HL-60 (cell line): ENCODE measurements at regions not wholly inside any gene's neighbourhood (a gene's known extent, or its start where the extent isn't known, plus 50 kb on each side); places are given as distances from the start of the nearest gene placed in this dataset.

Source experiments
- GABPA ChIP-seq: IDR thresholded peaks from 2 replicates; pipeline ENCODE4 v1.6.1; 2012; ENCODE audit warnings: low read depth
- POLR2AphosphoS5 ChIP-seq: IDR thresholded peaks from 2 replicates; pipeline ENCODE4 v1.6.1; 2012; ENCODE audit warnings: low read depth
- SPI1 ChIP-seq: IDR thresholded peaks from 2 replicates; pipeline ENCODE4 v1.6.1; 2012; ENCODE audit warnings: low read depth, mild to moderate bottlenecking, borderline replicate concordance
- TF ChIP-seq, protein P1 (sequence below): IDR thresholded peaks from one replicate; pipeline ENCODE4 v1.5.1; 2011; ENCODE audit warnings: low read length, control low read depth, inconsistent platforms; ENCODE audit not compliant: insufficient read depth
- TF ChIP-seq, protein P2 (sequence below): IDR thresholded peaks from 2 replicates; pipeline ENCODE4 v1.6.1; 2012; ENCODE audit warnings: low read depth; ENCODE audit not compliant: insufficient replicate concordance

DNA sequence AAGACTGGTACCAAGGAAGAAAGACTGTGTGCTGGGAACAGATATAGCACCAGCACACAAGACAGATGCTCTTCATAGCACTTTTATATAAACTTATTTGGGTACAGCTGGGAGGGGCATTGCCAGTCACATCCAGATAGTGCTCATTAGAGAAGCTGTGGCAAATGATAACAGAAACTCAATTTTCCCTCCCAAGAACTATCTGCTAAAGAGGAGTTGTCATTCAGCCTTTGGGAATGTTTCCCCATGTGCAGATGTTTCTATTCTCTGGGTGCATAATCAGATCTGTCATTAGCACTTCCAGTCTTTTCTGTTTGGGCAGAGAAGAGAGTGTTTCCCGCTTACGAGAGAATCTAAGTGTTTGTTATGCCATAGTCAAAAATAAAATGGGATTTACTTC is 714.9 kb upstream of the MDGA2 start:
- TF ChIP-seq, protein P1, sequence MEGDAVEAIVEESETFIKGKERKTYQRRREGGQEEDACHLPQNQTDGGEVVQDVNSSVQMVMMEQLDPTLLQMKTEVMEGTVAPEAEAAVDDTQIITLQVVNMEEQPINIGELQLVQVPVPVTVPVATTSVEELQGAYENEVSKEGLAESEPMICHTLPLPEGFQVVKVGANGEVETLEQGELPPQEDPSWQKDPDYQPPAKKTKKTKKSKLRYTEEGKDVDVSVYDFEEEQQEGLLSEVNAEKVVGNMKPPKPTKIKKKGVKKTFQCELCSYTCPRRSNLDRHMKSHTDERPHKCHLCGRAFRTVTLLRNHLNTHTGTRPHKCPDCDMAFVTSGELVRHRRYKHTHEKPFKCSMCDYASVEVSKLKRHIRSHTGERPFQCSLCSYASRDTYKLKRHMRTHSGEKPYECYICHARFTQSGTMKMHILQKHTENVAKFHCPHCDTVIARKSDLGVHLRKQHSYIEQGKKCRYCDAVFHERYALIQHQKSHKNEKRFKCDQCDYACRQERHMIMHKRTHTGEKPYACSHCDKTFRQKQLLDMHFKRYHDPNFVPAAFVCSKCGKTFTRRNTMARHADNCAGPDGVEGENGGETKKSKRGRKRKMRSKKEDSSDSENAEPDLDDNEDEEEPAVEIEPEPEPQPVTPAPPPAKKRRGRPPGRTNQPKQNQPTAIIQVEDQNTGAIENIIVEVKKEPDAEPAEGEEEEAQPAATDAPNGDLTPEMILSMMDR = no peak
- no peak for TF ChIP-seq POLR2AphosphoS5
- TF ChIP-seq GABPA = no peak
- TF ChIP-seq, protein P2, sequence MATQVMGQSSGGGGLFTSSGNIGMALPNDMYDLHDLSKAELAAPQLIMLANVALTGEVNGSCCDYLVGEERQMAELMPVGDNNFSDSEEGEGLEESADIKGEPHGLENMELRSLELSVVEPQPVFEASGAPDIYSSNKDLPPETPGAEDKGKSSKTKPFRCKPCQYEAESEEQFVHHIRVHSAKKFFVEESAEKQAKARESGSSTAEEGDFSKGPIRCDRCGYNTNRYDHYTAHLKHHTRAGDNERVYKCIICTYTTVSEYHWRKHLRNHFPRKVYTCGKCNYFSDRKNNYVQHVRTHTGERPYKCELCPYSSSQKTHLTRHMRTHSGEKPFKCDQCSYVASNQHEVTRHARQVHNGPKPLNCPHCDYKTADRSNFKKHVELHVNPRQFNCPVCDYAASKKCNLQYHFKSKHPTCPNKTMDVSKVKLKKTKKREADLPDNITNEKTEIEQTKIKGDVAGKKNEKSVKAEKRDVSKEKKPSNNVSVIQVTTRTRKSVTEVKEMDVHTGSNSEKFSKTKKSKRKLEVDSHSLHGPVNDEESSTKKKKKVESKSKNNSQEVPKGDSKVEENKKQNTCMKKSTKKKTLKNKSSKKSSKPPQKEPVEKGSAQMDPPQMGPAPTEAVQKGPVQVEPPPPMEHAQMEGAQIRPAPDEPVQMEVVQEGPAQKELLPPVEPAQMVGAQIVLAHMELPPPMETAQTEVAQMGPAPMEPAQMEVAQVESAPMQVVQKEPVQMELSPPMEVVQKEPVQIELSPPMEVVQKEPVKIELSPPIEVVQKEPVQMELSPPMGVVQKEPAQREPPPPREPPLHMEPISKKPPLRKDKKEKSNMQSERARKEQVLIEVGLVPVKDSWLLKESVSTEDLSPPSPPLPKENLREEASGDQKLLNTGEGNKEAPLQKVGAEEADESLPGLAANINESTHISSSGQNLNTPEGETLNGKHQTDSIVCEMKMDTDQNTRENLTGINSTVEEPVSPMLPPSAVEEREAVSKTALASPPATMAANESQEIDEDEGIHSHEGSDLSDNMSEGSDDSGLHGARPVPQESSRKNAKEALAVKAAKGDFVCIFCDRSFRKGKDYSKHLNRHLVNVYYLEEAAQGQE = no peak
- no peak for TF ChIP-seq SPI1
